HG03439 (cell line): ENCODE measurements at regions not wholly inside any gene's neighbourhood (a gene's known extent, or its start where the extent isn't known, plus 50 kb on each side); places are given as distances from the start of the nearest gene placed in this dataset.
"Not testable (repeated sequence)": the region's sequence is repeated elsewhere in the genome, so short reads cannot be mapped to it uniquely, and the experiment has no call there.

Experiments used
- ATAC-seq: cut with Tn5 transposase; IDR thresholded peaks from one replicate; pipeline ENCODE4 v1.9.1; 2021; ENCODE audit warnings: mild to moderate bottlenecking, moderate library complexity; ENCODE audit not compliant: unreplicated experiment

GRCh38 chr3:5677555-5677954 lies 490.0 kb downstream of the EDEM1 start:
- ATAC-seq = no peak

GRCh38 chr3:5678248-5678647 lies 490.7 kb downstream of the EDEM1 start:
- no peak for ATAC-seq

GRCh38 chr3:5678844-5679243 lies 491.3 kb downstream of the EDEM1 start:
- no peak for ATAC-seq

- ATAC-seq = no peak
Measured at GRCh38 chr3:5687230-5687629, 499.7 kb downstream of the EDEM1 start.

GRCh38 chr3:5690490-5690889 lies 503.0 kb downstream of the EDEM1 start:
- no peak for ATAC-seq

- no peak for ATAC-seq
Measured at GRCh38 chr3:5690904-5691532, 503.5 kb downstream of the EDEM1 start.

- ATAC-seq = no peak
Measured at GRCh38 chr3:5692446-5692845, 504.9 kb downstream of the EDEM1 start.

- ATAC-seq = no peak
Measured at GRCh38 chr3:5694266-5694665, 506.8 kb downstream of the EDEM1 start.

GRCh38 chr3:5698851-5699250 lies 511.3 kb downstream of the EDEM1 start:
- no peak for ATAC-seq

- no peak for ATAC-seq
Measured at GRCh38 chr3:5699313-5699712, 511.8 kb downstream of the EDEM1 start.

GRCh38 chr3:5699811-5700210 lies 512.3 kb downstream of the EDEM1 start:
- ATAC-seq = no peak

GRCh38 chr3:5701005-5701404 lies 513.5 kb downstream of the EDEM1 start:
- not testable (repeated sequence) for ATAC-seq

GRCh38 chr3:5707794-5708193 lies 520.3 kb downstream of the EDEM1 start:
- ATAC-seq = no peak

GRCh38 chr3:5709714-5710113 lies 522.2 kb downstream of the EDEM1 start:
- ATAC-seq = no peak

- no peak for ATAC-seq
Measured at GRCh38 chr3:5710718-5711117, 523.2 kb downstream of the EDEM1 start.

GRCh38 chr3:5717254-5717653 lies 529.7 kb downstream of the EDEM1 start:
- ATAC-seq = no peak

GRCh38 chr3:5719668-5720067 lies 532.2 kb downstream of the EDEM1 start:
- not testable (repeated sequence) for ATAC-seq

GRCh38 chr3:5725801-5726200 lies 538.3 kb downstream of the EDEM1 start:
- ATAC-seq = no peak

- ATAC-seq = no peak
Measured at GRCh38 chr3:5726621-5727020, 539.1 kb downstream of the EDEM1 start.

GRCh38 chr3:5727743-5728484 lies 540.4 kb downstream of the EDEM1 start:
- ATAC-seq = no peak

- no peak for ATAC-seq
Measured at GRCh38 chr3:5729852-5730251, 542.3 kb downstream of the EDEM1 start.

- no peak for ATAC-seq
Measured at GRCh38 chr3:5731100-5731499, 543.6 kb downstream of the EDEM1 start.

GRCh38 chr3:5732081-5732480 lies 544.6 kb downstream of the EDEM1 start:
- no peak for ATAC-seq
